Lung (tissue), 11 donors: ENCODE measurements at regions not wholly inside any gene's neighbourhood (a gene's known extent, or its start where the extent isn't known, plus 50 kb on each side); places are given as distances from the start of the nearest gene placed in this dataset.

Experiments used
- ATAC-seq: fragments of 200-7000 bp; cut with Tn5 transposase; one replicate; pipeline ENCODE4 v1.9.1; 2020; ENCODE audit warnings: moderate number of reproducible peaks; ENCODE audit not compliant: insufficient read depth, low FRiP score
- DNase-seq, 3 donors: peaks; one replicate each; pipeline ENCODE4 v3.0.0-alpha.2; 2013 to 2017
- H3K27ac ChIP-seq, 2 donors: one replicate each; pipeline ENCODE4 v1.5.1; 2013; ENCODE audit warnings: mild to moderate bottlenecking in 2 of 2, moderate library complexity in 2 of 2, control low read depth in 1 of 2, inconsistent platforms in 1 of 2, low read depth in 1 of 2, low read length in 1 of 2
- H3K27me3 ChIP-seq, 3 donors: one replicate each; pipeline ENCODE4 v1.5.1; 2013; ENCODE audit warnings: low read length in 2 of 3; ENCODE audit not compliant: control insufficient read depth in 3 of 3, insufficient read depth in 3 of 3
- H3K36me3 ChIP-seq, 4 donors: one replicate each; pipeline ENCODE4 v1.5.1; 2013; ENCODE audit warnings: low read length in 4 of 4, mild to moderate bottlenecking in 1 of 4, moderate library complexity in 1 of 4; ENCODE audit not compliant: control insufficient read depth in 4 of 4, insufficient read depth in 4 of 4
- H3K4me1 ChIP-seq, 5 donors: one replicate each; pipeline ENCODE4 v1.5.1; 2013; ENCODE audit warnings: low read length in 5 of 5, mild to moderate bottlenecking in 2 of 5, moderate library complexity in 1 of 5; ENCODE audit not compliant: control insufficient read depth in 5 of 5, insufficient read depth in 5 of 5
- H3K4me3 ChIP-seq: one replicate; pipeline ENCODE4 v1.5.1; 2013; ENCODE audit warnings: mild to moderate bottlenecking, control low read depth, moderate library complexity
- H3K9ac ChIP-seq, 2 donors: one replicate each; pipeline ENCODE4 v1.5.1; 2013; ENCODE audit warnings: low read length in 2 of 2, control low read depth in 1 of 2; ENCODE audit not compliant: insufficient read depth in 1 of 2
- H3K9me3 ChIP-seq, 4 donors: one replicate each; pipeline ENCODE4 v1.5.1; 2013; ENCODE audit warnings: low read length in 3 of 4, mild to moderate bottlenecking in 1 of 4, moderate library complexity in 1 of 4; ENCODE audit not compliant: control insufficient read depth in 4 of 4, insufficient read depth in 3 of 4
- CTCF ChIP-seq: IDR thresholded peaks from 2 replicates; pipeline ENCODE4 v1.5.1; 2012; ENCODE audit warnings: mild to moderate bottlenecking; ENCODE audit errors: control extremely low read depth, extremely low read depth
- WGBS, 2 donors: extraction: QIAGEN DNeasy Blood & Tissue Kit; methylation state at CpG; one replicate each; pipeline ENCODE4 v1.1.7; 2013; 5-methylcytosine and 5-hydroxymethylcytosine counted together
- donor health status: control.
- donor health status: control.
- donor health status: Bipolar disorder and iron deficiency.
- donor health status: healthy.
- donor health status: DM: yes; HTN: yes; CAD: no.

GRCh38 chr6:130655586-130655985, 171.6 kb upstream of the SMLR1 start:
- ATAC-seq: no peak
- TF ChIP-seq CTCF: no peak
- 89 to 97% methylated on average over 1 of the region's 1 CpG for WGBS, 2 donors

GRCh38 chr6:130661077-130661476, 166.1 kb upstream of the SMLR1 start:
- no peak for TF ChIP-seq CTCF
- no peak overlapping the region for H3K4me3 ChIP-seq
- no peak for DNase-seq
- no peaks in the 10 kb centered on the region for H3K27me3 ChIP-seq
- no peaks in the 10 kb centered on the region for H3K36me3 ChIP-seq
- no peak for ATAC-seq
- peaks cover 0 to 3% (median 0%) of the 10 kb centered on the region in 5 donors for H3K4me1 ChIP-seq
- no peak overlapping the region for H3K27ac ChIP-seq
- no peaks in the 10 kb centered on the region for H3K9me3 ChIP-seq
- H3K9ac ChIP-seq: no peak overlapping the region
- WGBS, 2 donors: 85% methylated on average over 4 of the region's 4 CpGs

More at GRCh38 chr6:130655586-130655985, 171.6 kb upstream of the SMLR1 start:
- H3K9ac ChIP-seq: no peak overlapping the region
- no peaks in the 10 kb centered on the region for H3K9me3 ChIP-seq
- H3K27me3 ChIP-seq: no peaks in the 10 kb centered on the region
- no peak overlapping the region for H3K4me3 ChIP-seq
- no peak overlapping the region for H3K27ac ChIP-seq
- DNase-seq: no peak
- H3K4me1 ChIP-seq: no peaks in the 10 kb centered on the region
- no peaks in the 10 kb centered on the region for H3K36me3 ChIP-seq

GRCh38 chr6:130666786-130667185, 160.4 kb upstream of the SMLR1 start:
- no peak for ATAC-seq
- H3K36me3 ChIP-seq: no peaks in the 10 kb centered on the region
- no peaks in the 10 kb centered on the region for H3K27me3 ChIP-seq
- peaks cover 0 to 6% (median 0%) of the 10 kb centered on the region in 5 donors for H3K4me1 ChIP-seq
- no peaks in the 10 kb centered on the region for H3K9me3 ChIP-seq
- no peak for DNase-seq
- no peak overlapping the region for H3K27ac ChIP-seq
- H3K9ac ChIP-seq: no peak overlapping the region
- H3K4me3 ChIP-seq: no peak overlapping the region
- no peak for TF ChIP-seq CTCF
- 76 to 80% methylated on average over 2 of the region's 2 CpGs for WGBS, 2 donors

GRCh38 chr6:130670142-130670541, 157.1 kb upstream of the SMLR1 start:
- Histone ChIP-seq H3K9ac (no peak overlapping the region), H3K4me3 (no peak overlapping the region), H3K4me1 (peaks cover 0 to 6% (median 0%) of the 10 kb centered on the region in 5 donors), H3K27me3 (no peaks in the 10 kb centered on the region), H3K36me3 (no peaks in the 10 kb centered on the region), H3K9me3 (no peaks in the 10 kb centered on the region), H3K27ac (no peak overlapping the region)
- ATAC-seq: no peak
- no peak for DNase-seq
- no peak for TF ChIP-seq CTCF
- WGBS, 2 donors: 75 to 80% methylated on average over 6 of the region's 6 CpGs
